GM21576 (cell line): ENCODE measurements at regions not wholly inside any gene's neighbourhood (a gene's known extent, or its start where the extent isn't known, plus 50 kb on each side); places are given as distances from the start of the nearest gene placed in this dataset.

Experiments used
- ATAC-seq: cut with Tn5 transposase; IDR thresholded peaks from one replicate; pipeline ENCODE4 v1.9.1; 2021; ENCODE audit warnings: mild to moderate bottlenecking, moderate library complexity; ENCODE audit not compliant: unreplicated experiment

GRCh38 chr2:181146171-181146570, 165.8 kb downstream of the UBE2E3 start:
- ATAC-seq = no peak

- ATAC-seq = no peak
These were observed 168.7 kb downstream of the UBE2E3 start for GRCh38 chr2:181149056-181149455.

DNA sequence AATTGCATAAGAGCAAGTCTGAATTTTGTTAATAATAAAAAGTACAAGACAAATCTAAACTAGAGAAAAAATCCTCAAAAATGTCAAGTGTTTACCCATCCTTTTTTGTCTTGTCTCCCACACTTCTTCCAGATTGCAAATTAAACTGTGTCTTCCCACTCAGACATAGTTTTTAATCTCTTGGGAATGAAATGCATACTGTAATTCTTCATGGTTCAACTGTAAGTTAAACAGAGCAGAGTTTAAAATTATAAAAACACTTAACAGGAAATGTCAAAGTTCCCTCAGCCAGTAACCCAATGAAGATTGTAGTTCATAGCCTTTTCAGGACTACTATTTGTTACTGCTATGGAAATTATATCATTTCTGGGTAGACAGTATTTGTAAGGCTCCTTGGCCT, 171.8 kb downstream of the UBE2E3 start:
- ATAC-seq = no peak

DNA sequence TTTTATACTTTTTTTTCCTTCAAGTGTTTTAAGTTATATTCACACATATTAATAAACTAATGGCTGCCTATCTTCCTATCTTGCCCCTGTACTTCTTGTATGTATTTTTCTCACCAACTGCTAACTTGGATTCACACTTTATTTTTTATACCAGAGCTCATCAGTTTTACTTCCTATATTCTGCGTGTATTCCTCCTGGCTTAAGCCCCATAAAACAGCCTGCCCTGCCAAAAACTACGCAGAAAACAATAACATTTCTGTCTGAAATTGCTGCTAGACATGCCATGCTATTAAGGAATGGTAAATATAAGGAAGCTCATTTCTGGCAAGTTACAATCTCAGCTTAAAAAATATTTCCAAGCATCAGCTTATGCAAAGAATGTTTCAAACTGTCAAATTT, 172.3 kb downstream of the UBE2E3 start:
- ATAC-seq = no peak

- ATAC-seq = no peak
These were observed 173.5 kb downstream of the UBE2E3 start for GRCh38 chr2:181153886-181154285.

GRCh38 chr2:181157326-181157725, 176.9 kb downstream of the UBE2E3 start:
- no peak for ATAC-seq

- ATAC-seq = no peak
These were observed 178.0 kb downstream of the UBE2E3 start for GRCh38 chr2:181158427-181158826.

DNA sequence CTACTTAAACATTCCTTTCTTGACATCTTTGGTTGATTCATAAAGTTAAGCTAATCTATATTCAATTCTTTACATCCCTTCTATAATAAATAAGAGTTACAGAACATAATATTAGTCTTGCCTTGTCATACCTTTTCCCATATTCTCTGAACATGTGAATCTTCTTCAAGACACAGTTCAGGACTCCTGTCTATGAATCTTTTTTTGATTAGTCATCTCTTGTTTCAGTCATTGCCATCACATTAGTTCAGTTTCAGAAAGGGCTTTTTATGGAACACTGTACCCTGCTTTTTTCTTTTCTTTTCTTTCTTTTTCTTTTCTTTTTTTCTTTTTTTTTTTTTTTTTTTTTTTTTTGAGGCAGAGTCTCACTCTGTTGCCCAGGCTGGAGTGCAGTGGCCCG, 181.2 kb downstream of the UBE2E3 start:
- no peak for ATAC-seq

- ATAC-seq = no peak
These were observed 182.7 kb downstream of the UBE2E3 start for GRCh38 chr2:181163139-181163538.

DNA sequence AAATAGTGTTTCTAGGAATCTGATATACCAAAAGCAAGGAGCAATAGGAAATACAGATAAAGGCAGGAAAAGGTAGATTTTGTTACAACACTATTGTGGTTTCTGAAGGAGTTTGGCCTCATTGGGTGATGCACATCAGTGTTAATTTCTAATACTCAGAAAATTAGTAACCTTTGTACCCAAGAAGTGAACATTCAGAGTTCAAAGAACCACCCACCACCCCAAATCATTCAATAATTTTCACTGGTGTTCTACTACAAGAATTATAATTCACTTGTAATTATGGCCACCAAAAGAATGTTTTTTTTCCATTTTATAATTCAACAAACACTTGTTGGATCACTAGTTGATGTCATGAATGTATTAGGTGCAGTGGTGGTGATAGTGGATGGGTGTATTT, 183.3 kb downstream of the UBE2E3 start:
- no peak for ATAC-seq

DNA sequence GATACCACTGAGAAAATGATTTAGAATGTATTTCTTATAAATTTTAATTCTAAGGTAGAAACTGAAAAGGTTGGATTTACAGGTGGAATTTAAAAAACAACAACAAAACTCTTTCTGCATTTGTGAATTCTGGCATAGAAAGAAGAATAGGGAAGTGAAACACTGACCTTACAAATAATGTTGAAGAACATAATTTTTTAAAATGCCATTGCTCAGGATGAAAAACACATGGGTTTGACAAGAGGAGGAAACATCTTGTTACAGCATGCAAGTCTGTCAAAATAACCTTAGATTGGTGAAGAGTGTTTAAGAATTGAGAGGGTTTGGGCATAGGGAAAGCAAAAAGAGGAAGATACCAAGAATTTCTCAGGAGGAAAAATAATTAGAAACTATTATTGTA, 184.3 kb downstream of the UBE2E3 start:
- peak; percentile 77 for ATAC-seq

GRCh38 chr2:181165199-181165868, 184.9 kb downstream of the UBE2E3 start:
- ATAC-seq = peak; percentile 62

GRCh38 chr2:181169503-181169902, 189.1 kb downstream of the UBE2E3 start:
- ATAC-seq = no peak

DNA sequence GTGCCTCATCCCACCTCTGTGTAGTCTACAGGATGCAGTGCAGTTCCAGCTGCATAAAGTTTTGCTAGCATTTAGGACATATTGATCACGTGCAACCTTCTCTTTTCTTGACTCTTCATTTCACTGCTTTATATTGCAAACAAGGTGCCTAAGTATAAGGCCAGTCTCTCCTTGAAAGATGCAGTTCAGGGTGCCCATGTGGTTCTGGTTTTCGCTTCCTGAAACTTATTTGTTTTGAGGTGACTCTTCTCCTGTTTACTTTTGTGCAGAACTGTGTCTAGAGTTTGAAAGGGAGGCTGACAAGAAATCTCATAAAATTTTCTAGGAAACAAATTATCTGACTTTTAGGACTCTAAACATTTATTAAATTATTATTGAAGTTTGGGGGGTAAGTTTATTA, 189.9 kb downstream of the UBE2E3 start:
- ATAC-seq = no peak

GRCh38 chr2:181172676-181173075, 192.3 kb downstream of the UBE2E3 start:
- ATAC-seq = no peak

- peak; percentile 68 for ATAC-seq
These were observed 194.5 kb downstream of the UBE2E3 start for GRCh38 chr2:181174611-181175580.

- ATAC-seq = no peak
These were observed 196.1 kb downstream of the UBE2E3 start for GRCh38 chr2:181176540-181176939.

DNA sequence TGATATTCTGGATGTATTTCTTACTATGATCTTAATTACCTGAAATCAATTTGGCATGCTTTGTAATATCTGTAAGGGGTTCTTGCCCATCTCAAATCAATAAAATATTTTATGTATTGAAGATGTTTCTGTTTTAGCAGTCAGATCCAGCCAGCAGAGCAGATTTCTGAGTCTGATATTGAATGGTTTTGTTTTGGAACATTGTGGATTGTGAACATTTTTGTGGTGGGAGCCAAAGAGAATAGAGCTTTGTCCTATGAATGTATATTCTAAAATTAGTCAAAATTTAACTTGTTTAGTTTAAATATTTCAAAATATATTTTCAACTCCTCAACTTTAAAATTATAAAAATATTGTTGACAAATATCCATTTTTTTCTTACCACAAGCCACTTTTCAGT, 197.0 kb downstream of the UBE2E3 start:
- no peak for ATAC-seq

GRCh38 chr2:181178130-181178529, 197.7 kb downstream of the UBE2E3 start:
- ATAC-seq = no peak

DNA sequence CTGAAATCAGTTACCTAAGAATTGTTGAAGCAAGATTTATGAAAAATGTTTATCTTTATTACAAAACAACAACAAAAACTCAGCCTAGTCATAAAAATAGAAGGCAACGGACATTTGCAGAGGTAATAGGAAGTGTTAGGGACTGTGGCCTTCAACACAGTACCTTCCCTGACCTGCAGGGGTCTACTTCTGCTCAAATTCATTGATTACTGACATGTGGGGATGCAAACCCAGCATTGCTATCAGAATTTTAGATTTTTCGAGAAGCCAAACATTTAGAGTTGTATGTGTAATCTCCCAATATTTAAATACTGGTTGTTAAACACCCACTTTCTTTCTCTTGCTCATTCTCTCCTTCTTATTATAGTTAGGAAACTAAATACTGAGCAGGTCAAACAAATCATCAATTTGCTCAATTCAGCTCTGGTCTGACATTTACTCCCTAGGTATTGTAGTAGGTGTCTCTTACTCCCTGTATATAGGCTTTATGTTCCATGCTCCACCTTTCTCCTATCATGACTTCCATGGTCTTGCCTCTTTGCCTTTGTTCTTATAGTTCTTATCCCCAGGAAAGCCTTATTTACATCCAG, 198.5 kb downstream of the UBE2E3 start:
- no peak for ATAC-seq

DNA sequence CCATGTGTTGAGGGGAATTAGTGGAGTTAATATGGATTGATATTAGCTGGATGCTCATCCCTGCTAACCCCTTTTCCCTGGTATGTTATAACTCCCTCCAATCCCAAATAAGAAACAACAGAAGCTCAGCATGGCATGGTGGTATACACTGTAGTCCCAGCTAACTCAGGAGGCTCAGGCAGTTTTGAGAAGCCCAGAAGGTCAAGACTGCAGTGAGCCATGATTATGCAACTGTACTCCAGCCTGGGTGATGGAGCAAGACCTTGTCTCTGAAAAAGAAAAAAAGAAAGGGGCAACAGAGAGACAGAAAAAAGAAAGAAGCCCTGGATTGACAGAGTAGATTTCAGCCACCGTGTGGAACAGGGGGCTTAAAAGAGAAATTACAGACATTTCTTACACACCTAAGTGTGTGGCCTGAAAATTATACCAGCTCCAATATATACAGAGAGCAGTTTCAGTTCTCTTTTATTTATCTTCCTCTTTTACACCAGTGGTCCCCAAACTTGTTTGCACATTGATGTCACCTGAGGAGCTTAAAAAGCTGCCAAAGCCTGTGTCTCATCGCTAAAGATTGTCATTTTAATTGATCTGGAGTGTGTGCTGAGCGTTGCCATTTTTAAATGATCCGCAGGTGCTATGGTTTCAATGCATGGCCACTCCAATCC, 203.6 kb downstream of the UBE2E3 start:
- ATAC-seq = peak; percentile 99
